Right lobe of liver (tissue), 4 donors: ENCODE measurements at regions not wholly inside any gene's neighbourhood (a gene's known extent, or its start where the extent isn't known, plus 50 kb on each side); places are given as distances from the start of the nearest gene placed in this dataset.

Source experiments
- POLR2A ChIP-seq: fragments of 450-650 bp; IDR thresholded peaks from one replicate; pipeline ENCODE4 v1.6.1; 2017; ENCODE audit warnings: antibody characterized with exemption, mild to moderate bottlenecking
- TF ChIP-seq, protein P1 (sequence below), 4 donors: fragments of 200-600 bp in 3 of 4; fragments of 450-650 bp in 1 of 4; IDR thresholded peaks; one replicate each; pipeline versions ENCODE4 v1.5.1 to v1.8.0; 2016 to 2022; ENCODE audit warnings: antibody characterized with exemption in 4 of 4, mild to moderate bottlenecking in 2 of 4
- donor health status: DM: no; HTN: no; CAD: no.
- donor health status: DM: no; HTN: no; CAD: no.
- donor health status: DM: no; HTN: yes; CAD: no.

- TF ChIP-seq, protein P1, sequence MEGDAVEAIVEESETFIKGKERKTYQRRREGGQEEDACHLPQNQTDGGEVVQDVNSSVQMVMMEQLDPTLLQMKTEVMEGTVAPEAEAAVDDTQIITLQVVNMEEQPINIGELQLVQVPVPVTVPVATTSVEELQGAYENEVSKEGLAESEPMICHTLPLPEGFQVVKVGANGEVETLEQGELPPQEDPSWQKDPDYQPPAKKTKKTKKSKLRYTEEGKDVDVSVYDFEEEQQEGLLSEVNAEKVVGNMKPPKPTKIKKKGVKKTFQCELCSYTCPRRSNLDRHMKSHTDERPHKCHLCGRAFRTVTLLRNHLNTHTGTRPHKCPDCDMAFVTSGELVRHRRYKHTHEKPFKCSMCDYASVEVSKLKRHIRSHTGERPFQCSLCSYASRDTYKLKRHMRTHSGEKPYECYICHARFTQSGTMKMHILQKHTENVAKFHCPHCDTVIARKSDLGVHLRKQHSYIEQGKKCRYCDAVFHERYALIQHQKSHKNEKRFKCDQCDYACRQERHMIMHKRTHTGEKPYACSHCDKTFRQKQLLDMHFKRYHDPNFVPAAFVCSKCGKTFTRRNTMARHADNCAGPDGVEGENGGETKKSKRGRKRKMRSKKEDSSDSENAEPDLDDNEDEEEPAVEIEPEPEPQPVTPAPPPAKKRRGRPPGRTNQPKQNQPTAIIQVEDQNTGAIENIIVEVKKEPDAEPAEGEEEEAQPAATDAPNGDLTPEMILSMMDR (IDR thresholded peaks at IDR 0.05), result no peak
- no peak for TF ChIP-seq POLR2A
Measured at GRCh38 chr13:58617880-58618665, 986.5 kb downstream of the PCDH17 start.
